SU-DHL-6 (cell line): ENCODE measurements at regions not wholly inside any gene's neighbourhood (a gene's known extent, or its start where the extent isn't known, plus 50 kb on each side); places are given as distances from the start of the nearest gene placed in this dataset.

Experiments used
- H2AFZ ChIP-seq: fragments of 200-600 bp; sonication (generic); 2 replicates; pipeline ENCODE4 v1.6.1; 2014; ENCODE audit warnings: low read depth, mild to moderate bottlenecking, moderate library complexity, mixed read lengths, antibody characterized with exemption, low read length; ENCODE audit not compliant: severe bottlenecking
- H3F3A ChIP-seq: fragments of 200-600 bp; shearing (Covaris generic); 2 replicates; pipeline ENCODE4 v1.6.0; 2016; ENCODE audit warnings: antibody characterized with exemption, mild to moderate bottlenecking; ENCODE audit not compliant: insufficient read depth
- H3K27ac ChIP-seq: fragments of 200-600 bp; sonication (generic); 2 replicates; pipeline ENCODE4 v1.5.1; 2016; ENCODE audit warnings: low read depth, mild to moderate bottlenecking, low read length, moderate library complexity, mixed read lengths
- H3K27me3 ChIP-seq: fragments of 200-600 bp; sonication (generic), shearing (Covaris generic); 2 replicates; pipeline ENCODE4 v1.6.0; 2014; ENCODE audit warnings: mild to moderate bottlenecking, low read length
- H3K36me3 ChIP-seq: fragments of 200-600 bp; sonication (generic); 2 replicates; pipeline ENCODE4 v1.6.1; 2014; ENCODE audit warnings: mild to moderate bottlenecking, low read length, mixed read lengths
- H3K4me2 ChIP-seq: fragments of 300-600, 200-600 bp; shearing (Covaris generic), sonication (generic); 2 replicates; pipeline ENCODE4 v1.6.0; 2014; ENCODE audit warnings: low read length, low read depth, mild to moderate bottlenecking; ENCODE audit not compliant: poor library complexity, severe bottlenecking
- H3K4me3 ChIP-seq: fragments of 200-600 bp; sonication (generic); 2 replicates; pipeline ENCODE4 v1.5.1; 2014; ENCODE audit warnings: antibody characterized with exemption, low read length, mild to moderate bottlenecking, mixed read lengths; ENCODE audit not compliant: insufficient read depth, poor library complexity, severe bottlenecking
- H3K79me2 ChIP-seq: fragments of 200-600 bp; sonication (generic); 2 replicates; pipeline ENCODE4 v1.6.1; 2014; ENCODE audit warnings: mild to moderate bottlenecking, low read length, moderate library complexity; ENCODE audit not compliant: insufficient read depth
- H3K9ac ChIP-seq: fragments of 200-600 bp; sonication (generic); 2 replicates; pipeline ENCODE4 v1.7.0; 2014; ENCODE audit warnings: mild to moderate bottlenecking, low read length
- H3K9me2 ChIP-seq: fragments of 200-600 bp; sonication (generic); replicated peaks from 2 replicates; pipeline ENCODE4 v1.6.1; 2014; ENCODE audit warnings: low read length; ENCODE audit not compliant: insufficient read depth
- H3K9me3 ChIP-seq: fragments of 200-600 bp; sonication (generic); 2 replicates; pipeline ENCODE4 v1.6.1; 2014; ENCODE audit warnings: low read length, mixed read lengths; ENCODE audit not compliant: insufficient read depth
- H4K20me1 ChIP-seq: fragments of 200-600 bp; sonication (generic); 2 replicates; pipeline ENCODE4 v1.6.1; 2014; ENCODE audit warnings: low read depth, mild to moderate bottlenecking, antibody characterized with exemption, low read length, moderate library complexity, mixed read lengths
- EZH2phosphoT487 ChIP-seq: fragments of 200-600 bp; sonication (generic), shearing (Covaris generic); conservative IDR thresholded peaks from 2 replicates; pipeline ENCODE4 v1.6.1; 2018; ENCODE audit warnings: mild to moderate bottlenecking, antibody characterized with exemption, low read length, moderate library complexity, mixed read lengths
- TF ChIP-seq, protein P1 (sequence below): fragments of 200-600 bp; sonication (generic); IDR thresholded peaks from one replicate; pipeline ENCODE4 v1.5.1; 2017; ENCODE audit warnings: antibody characterized with exemption, mild to moderate bottlenecking, low read length, moderate library complexity; ENCODE audit not compliant: insufficient read depth, poor library complexity, severe bottlenecking

DNA sequence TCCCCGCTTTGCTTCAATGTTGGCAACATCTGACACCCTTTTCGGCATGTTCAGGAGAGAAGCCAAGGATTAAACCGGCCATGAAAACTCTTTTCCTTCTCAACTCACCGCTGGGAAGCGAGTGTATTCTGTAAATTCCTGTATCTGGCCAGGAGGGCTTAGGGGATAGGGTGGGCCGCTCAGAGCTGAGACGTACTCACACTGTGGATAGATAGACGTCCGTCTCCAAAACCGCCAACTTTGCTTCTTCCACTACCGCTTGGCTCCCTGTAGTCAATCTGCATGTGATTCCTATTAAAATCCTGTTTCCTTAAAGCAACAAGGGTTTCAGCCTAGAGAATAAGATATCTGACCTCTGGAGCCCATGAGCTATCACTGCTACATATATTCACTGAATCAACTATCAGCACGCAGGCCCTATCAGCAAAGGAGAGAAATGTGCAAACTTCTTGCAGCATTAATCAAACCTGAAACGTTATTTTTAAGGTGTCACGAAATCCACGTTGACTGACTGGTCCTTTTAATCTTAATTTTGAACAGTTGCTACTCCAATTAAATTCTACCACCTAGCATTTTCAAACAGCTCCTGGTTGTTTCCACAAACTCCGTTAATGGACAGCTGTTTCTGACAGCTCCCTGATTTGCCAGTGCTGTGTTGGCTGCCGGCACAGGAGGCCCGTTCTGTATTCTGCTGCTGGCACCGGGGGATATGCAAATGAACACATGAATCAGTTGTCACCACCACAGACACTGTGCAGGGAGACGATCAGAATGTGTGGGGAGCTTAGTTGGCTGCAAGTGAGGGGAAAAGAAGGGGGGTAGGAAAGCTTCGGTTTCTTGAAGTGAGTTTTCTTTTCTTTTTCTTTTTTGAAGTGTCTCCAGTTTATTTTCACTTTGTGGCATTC lies 438.9 kb upstream of the ARRDC4 start:
- Histone ChIP-seq H3K9me2 (no peaks in the 10 kb centered on the region), H3K27ac (no peak overlapping the region), H3K36me3 (no peaks in the 10 kb centered on the region), H3K4me2 (no peak overlapping the region), H4K20me1 (no peaks in the 10 kb centered on the region), H3K27me3 (no peaks in the 10 kb centered on the region), H3K4me3 (no peak overlapping the region), H3F3A (no peaks in the 10 kb centered on the region), H3K9ac (no peak overlapping the region), H2AFZ (no peak overlapping the region), H3K79me2 (no peaks in the 10 kb centered on the region), H3K9me3 (no peaks in the 10 kb centered on the region)
- TF ChIP-seq EZH2phosphoT487, result no peak
- TF ChIP-seq, protein P1, sequence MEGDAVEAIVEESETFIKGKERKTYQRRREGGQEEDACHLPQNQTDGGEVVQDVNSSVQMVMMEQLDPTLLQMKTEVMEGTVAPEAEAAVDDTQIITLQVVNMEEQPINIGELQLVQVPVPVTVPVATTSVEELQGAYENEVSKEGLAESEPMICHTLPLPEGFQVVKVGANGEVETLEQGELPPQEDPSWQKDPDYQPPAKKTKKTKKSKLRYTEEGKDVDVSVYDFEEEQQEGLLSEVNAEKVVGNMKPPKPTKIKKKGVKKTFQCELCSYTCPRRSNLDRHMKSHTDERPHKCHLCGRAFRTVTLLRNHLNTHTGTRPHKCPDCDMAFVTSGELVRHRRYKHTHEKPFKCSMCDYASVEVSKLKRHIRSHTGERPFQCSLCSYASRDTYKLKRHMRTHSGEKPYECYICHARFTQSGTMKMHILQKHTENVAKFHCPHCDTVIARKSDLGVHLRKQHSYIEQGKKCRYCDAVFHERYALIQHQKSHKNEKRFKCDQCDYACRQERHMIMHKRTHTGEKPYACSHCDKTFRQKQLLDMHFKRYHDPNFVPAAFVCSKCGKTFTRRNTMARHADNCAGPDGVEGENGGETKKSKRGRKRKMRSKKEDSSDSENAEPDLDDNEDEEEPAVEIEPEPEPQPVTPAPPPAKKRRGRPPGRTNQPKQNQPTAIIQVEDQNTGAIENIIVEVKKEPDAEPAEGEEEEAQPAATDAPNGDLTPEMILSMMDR, result no peak

DNA sequence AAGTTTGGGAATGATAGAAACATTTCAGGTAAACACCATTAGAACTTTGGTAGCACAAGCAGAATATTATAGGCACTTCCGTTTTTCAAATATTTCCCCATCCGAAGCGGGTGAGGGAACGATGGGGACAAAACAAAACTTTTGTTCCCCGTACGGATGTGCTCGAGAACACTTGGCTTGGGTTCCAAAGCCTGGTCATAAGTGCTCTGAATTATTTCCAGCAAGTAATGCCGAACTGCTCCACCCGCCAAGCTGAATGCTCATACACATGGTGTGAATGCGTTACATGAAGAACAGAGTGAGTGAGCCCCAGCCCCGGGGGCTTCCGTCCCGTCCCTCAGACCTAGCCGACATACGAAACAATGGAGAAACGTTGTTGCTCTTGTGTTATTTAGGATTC lies 438.2 kb upstream of the ARRDC4 start:
- no peak overlapping the region for H3K4me2 ChIP-seq
- H3K4me3 ChIP-seq, result no peak overlapping the region
- H4K20me1 ChIP-seq, result no peaks in the 10 kb centered on the region
- no peak overlapping the region for H3K27ac ChIP-seq
- H3K36me3 ChIP-seq, result no peaks in the 10 kb centered on the region
- no peaks in the 10 kb centered on the region for H3K9me3 ChIP-seq
- no peaks in the 10 kb centered on the region for H3F3A ChIP-seq
- H2AFZ ChIP-seq, result no peak overlapping the region
- no peaks in the 10 kb centered on the region for H3K79me2 ChIP-seq
- H3K9ac ChIP-seq, result no peak overlapping the region
- no peaks in the 10 kb centered on the region for H3K9me2 ChIP-seq
- no peaks in the 10 kb centered on the region for H3K27me3 ChIP-seq
- no peak for TF ChIP-seq EZH2phosphoT487
- TF ChIP-seq, protein P1, result no peak

DNA sequence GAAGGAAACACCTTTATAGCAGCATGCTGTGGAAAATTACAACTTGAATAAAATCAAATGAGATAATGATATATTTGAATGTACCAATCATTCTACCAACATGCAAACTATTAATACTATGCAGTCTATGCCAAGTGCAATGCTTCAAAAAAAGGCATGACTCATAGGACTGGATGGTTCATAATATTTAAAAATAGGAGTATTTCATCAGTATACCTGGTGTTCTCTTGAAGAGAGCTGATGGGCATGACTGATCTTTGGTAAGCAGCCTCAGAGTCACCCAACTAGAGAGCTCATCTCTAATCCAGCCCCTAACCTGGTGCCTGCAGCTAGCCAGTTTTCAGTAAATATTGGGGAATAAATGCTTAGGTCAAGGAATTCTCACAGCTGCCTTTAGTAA lies 434.7 kb upstream of the ARRDC4 start:
- Histone ChIP-seq H3K27me3 (no peaks in the 10 kb centered on the region), H4K20me1 (no peaks in the 10 kb centered on the region), H3K9me3 (no peaks in the 10 kb centered on the region), H3K27ac (no peak overlapping the region), H3K9ac (no peak overlapping the region), H3K4me2 (no peak overlapping the region), H3K79me2 (no peaks in the 10 kb centered on the region), H3F3A (no peaks in the 10 kb centered on the region), H2AFZ (no peak overlapping the region), H3K4me3 (no peak overlapping the region), H3K36me3 (no peaks in the 10 kb centered on the region), H3K9me2 (no peaks in the 10 kb centered on the region)
- TF ChIP-seq, protein P1, result no peak
- no peak for TF ChIP-seq EZH2phosphoT487
